A549 (cell line): ENCODE measurements at regions not wholly inside any gene's neighbourhood (a gene's known extent, or its start where the extent isn't known, plus 50 kb on each side); places are given as distances from the start of the nearest gene placed in this dataset.

Experiments
- ATAC-seq, 2 experiments: fragments of 200-7000 bp in 1 of 2; fragments of >200 bp in 1 of 2; cut with Nextera tagmentation in 1 of 2; cut with Tn5 transposase in 1 of 2; 3 replicates each; pipeline versions ENCODE4 v1.8.0 to v1.9.1; 2018 to 2020; ENCODE audit warnings: mild to moderate bottlenecking in 1 of 2, moderate library complexity in 1 of 2
- CTCF ChIA-PET: fragments of 300-600 bp; sonication (Branson Sonifier 250); formaldehyde crosslinking; extraction: SDS; loops from one replicate; lab custom pipeline; 2021; ENCODE audit warnings: antibody characterized with exemption, inconsistent platforms; lab: Yijun Ruan, JAX
- POLR2A ChIA-PET: fragments of 350-600 bp; formaldehyde crosslinking; extraction: SDS; loops from one replicate; lab custom pipeline; 2021; ENCODE audit warnings: antibody characterized with exemption, inconsistent platforms; lab: Yijun Ruan, JAX
- DNase-seq, 2 experiments: peaks; one replicate each; pipeline versions ENCODE4 v3.0.0 to v3.0.0-alpha.2; 2011 to 2016; ENCODE audit warnings: low read depth in 1 of 2, low spot score in 1 of 2
- FAIRE-seq: peaks from 2 replicates; lab custom pipeline; 2011; peaks lifted over from hg19 to GRCh38; lab: Jason Lieb, UNC
- H3K27ac ChIP-seq, 2 experiments: fragments of >200 bp; sonication (Bioruptor Twin); formaldehyde crosslinking; 3 replicates each; pipeline ENCODE4 v1.5.1; 2016 to 2017
- H3K4me1 ChIP-seq: fragments of >200 bp; sonication (Bioruptor Twin); formaldehyde crosslinking; 3 replicates; pipeline ENCODE4 v1.6.1; 2016
- H3K4me2 ChIP-seq: fragments of >200 bp; sonication (Bioruptor Twin); formaldehyde crosslinking; 3 replicates; pipeline ENCODE4 v1.6.1; 2016
- H3K4me3 ChIP-seq: fragments of >200 bp; sonication (Bioruptor Twin); formaldehyde crosslinking; 3 replicates; pipeline ENCODE4 v1.5.1; 2016
- H3K9me3 ChIP-seq: fragments of >200 bp; sonication (Bioruptor Twin); formaldehyde crosslinking; 3 replicates; pipeline ENCODE4 v1.6.1; 2016
- CEBPB ChIP-seq, 2 experiments: fragments of >200 bp in 1 of 2; sonication (Bioruptor Twin) in 1 of 2; formaldehyde crosslinking in 1 of 2; IDR thresholded peaks; 2 replicates each; pipeline ENCODE4 v1.6.1; 2012 to 2016
- CHD2 ChIP-seq: fragments of 150-350 bp; IDR thresholded peaks from 2 replicates; pipeline ENCODE4 v1.6.1; 2014; ENCODE audit warnings: low read length; ENCODE audit not compliant: partially characterized antibody
- CHD4 ChIP-seq: fragments of 200-600 bp; sonication (generic); IDR thresholded peaks from 2 replicates; pipeline ENCODE4 v1.6.1; 2016; ENCODE audit warnings: antibody characterized with exemption, mild to moderate bottlenecking, borderline replicate concordance
- EHMT2 ChIP-seq: fragments of 200-600 bp; sonication (generic); IDR thresholded peaks from 2 replicates; pipeline ENCODE4 v1.6.1; 2016; ENCODE audit warnings: antibody characterized with exemption, low read depth, mild to moderate bottlenecking, moderate library complexity
- ELK1 ChIP-seq: fragments of 150-350 bp; IDR thresholded peaks from 2 replicates; pipeline ENCODE4 v1.6.1; 2014; ENCODE audit warnings: low read depth, mild to moderate bottlenecking, low read length
- ESRRA ChIP-seq: fragments of 150-350 bp; IDR thresholded peaks from 2 replicates; pipeline ENCODE4 v1.6.1; 2014; ENCODE audit warnings: mild to moderate bottlenecking, low read length, borderline replicate concordance
- GATA3 ChIP-seq: IDR thresholded peaks from 2 replicates; pipeline ENCODE4 v1.6.1; 2012; ENCODE audit warnings: borderline replicate concordance
- HOXB13 ChIP-seq: fragments of 250-450 bp; sonication (Bioruptor Pico); IDR thresholded peaks from 2 replicates; pipeline ENCODE4 v1.5.0; 2020; ENCODE audit warnings: low read depth, mild to moderate bottlenecking, moderate library complexity
- KDM1A ChIP-seq: fragments of 200-600 bp; sonication (generic); IDR thresholded peaks from 2 replicates; pipeline ENCODE4 v1.6.1; 2016; ENCODE audit warnings: low read depth, mild to moderate bottlenecking
- MAZ ChIP-seq: fragments of 150-350 bp; IDR thresholded peaks from 2 replicates; pipeline ENCODE4 v1.6.1; 2014; ENCODE audit warnings: antibody characterized with exemption, low read depth, low read length, borderline replicate concordance
- NFE2L2 ChIP-seq: fragments of 150-350 bp; conservative IDR thresholded peaks from 2 replicates; pipeline ENCODE4 v1.6.1; 2014; ENCODE audit warnings: low read length
- NPAS2 ChIP-seq: fragments of 250-450 bp; sonication (Bioruptor Pico); IDR thresholded peaks from 2 replicates; pipeline ENCODE4 v1.8.0; 2022; ENCODE audit warnings: mild to moderate bottlenecking, moderate library complexity, borderline replicate concordance
- NR3C1 ChIP-seq: fragments of >200 bp; sonication (Bioruptor Twin); formaldehyde crosslinking; IDR thresholded peaks from 3 replicates; pipeline ENCODE4 v1.6.1; 2017
- PHF8 ChIP-seq: fragments of 200-600 bp; sonication (generic); IDR thresholded peaks from 2 replicates; pipeline ENCODE4 v1.6.1; 2016; ENCODE audit warnings: low read depth, mild to moderate bottlenecking, antibody characterized with exemption, moderate library complexity, borderline replicate concordance
- POLR2A ChIP-seq: IDR thresholded peaks from 2 replicates; pipeline ENCODE4 v1.6.1; 2012; ENCODE audit warnings: mild to moderate bottlenecking, low read length
- POLR2AphosphoS2 ChIP-seq: conservative IDR thresholded peaks from 2 replicates; pipeline ENCODE4 v1.6.1; 2012; ENCODE audit warnings: low read length, improper control_type of control experiment, inconsistent platforms
- RAD21 ChIP-seq, 2 experiments: fragments of >200 bp in 1 of 2; sonication (Bioruptor Twin) in 1 of 2; formaldehyde crosslinking in 1 of 2; IDR thresholded peaks in 1 of 2; conservative IDR thresholded peaks in 1 of 2; 2 replicates in 1 of 2; 3 replicates in 1 of 2; pipeline ENCODE4 v1.6.1; 2012 to 2018; ENCODE audit warnings: inconsistent platforms in 1 of 2
- RCOR1 ChIP-seq: fragments of 150-350 bp; IDR thresholded peaks from 2 replicates; pipeline ENCODE4 v1.6.1; 2014; ENCODE audit warnings: antibody characterized with exemption, low read length, low read depth
- RFX5 ChIP-seq: fragments of 450-650 bp; IDR thresholded peaks from 2 replicates; pipeline ENCODE4 v1.7.1; 2014; ENCODE audit warnings: antibody characterized with exemption, mild to moderate bottlenecking, moderate library complexity
- SREBF2 ChIP-seq: fragments of 450-650 bp; IDR thresholded peaks from 2 replicates; pipeline ENCODE4 v1.6.1; 2014; ENCODE audit warnings: mild to moderate bottlenecking, moderate library complexity
- ZC3H11A ChIP-seq: fragments of 450-650 bp; IDR thresholded peaks from 2 replicates; pipeline ENCODE4 v1.6.1; 2014; ENCODE audit warnings: antibody characterized with exemption, mild to moderate bottlenecking
- ZFP36 ChIP-seq: fragments of 450-650 bp; IDR thresholded peaks from 2 replicates; pipeline ENCODE4 v1.6.1; 2014; ENCODE audit warnings: borderline replicate concordance; ENCODE audit not compliant: partially characterized antibody
- ZNF302 ChIP-seq: fragments of 250-450 bp; sonication (Bioruptor Pico); IDR thresholded peaks from 2 replicates; pipeline ENCODE4 v1.9.0; 2021; ENCODE audit warnings: inconsistent platforms, mild to moderate bottlenecking, moderate library complexity
- ZSCAN20 ChIP-seq: fragments of 250-450 bp; sonication (Bioruptor Pico); IDR thresholded peaks from 2 replicates; pipeline ENCODE4 v1.8.0; 2022; ENCODE audit warnings: mild to moderate bottlenecking, moderate library complexity
- WGBS: methylation state at CpG from one replicate; pipeline ENCODE4 v1.1.6; 2017; ENCODE audit errors: missing lambda C conversion rate; 5-methylcytosine and 5-hydroxymethylcytosine counted together
- TF ChIP-seq, protein P1 (sequence below): fragments of >200 bp; sonication (Bioruptor Twin); formaldehyde crosslinking; IDR thresholded peaks from 3 replicates; pipeline ENCODE4 v1.5.1; 2016
- TF ChIP-seq, protein P2 (sequence below): IDR thresholded peaks from 2 replicates; pipeline ENCODE4 v1.6.1; 2012; ENCODE audit warnings: low read depth, borderline replicate concordance
- TF ChIP-seq, protein P3 (sequence below): IDR thresholded peaks from 2 replicates; pipeline ENCODE4 v1.6.1; 2012
- TF ChIP-seq, protein P4 (sequence below): IDR thresholded peaks from 2 replicates; pipeline ENCODE4 v1.6.1; 2012

DNA sequence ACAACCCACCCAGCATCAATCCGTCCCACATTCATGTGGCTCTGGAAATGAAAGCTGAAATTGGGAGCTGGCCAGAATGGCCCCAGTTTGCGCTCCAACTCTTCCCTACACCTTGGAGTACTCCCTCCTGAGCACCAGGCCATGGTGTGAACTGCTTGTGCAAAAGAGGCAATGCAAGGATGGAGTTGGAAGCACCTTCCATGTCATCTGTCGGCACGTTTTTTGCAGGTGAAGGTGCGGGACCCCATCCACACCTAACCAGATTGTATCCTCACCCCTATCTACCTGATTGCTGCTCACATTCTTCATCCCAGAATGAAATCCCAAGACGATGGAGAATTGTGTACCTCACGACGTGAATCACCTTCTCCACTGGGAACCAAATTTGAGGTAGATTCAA lies 136.6 kb upstream of the WSB1 start:
- 52% methylated on average over 8 of the region's 8 CpGs for WGBS
- no peak overlapping the region for H3K4me2 ChIP-seq
- TF ChIP-seq ZFP36 (no peak), CEBPB (IDR thresholded peaks at IDR 0.05) (no peak), NPAS2 (CRISPR knock-in tag) (no peak), KDM1A (no peak), MAZ (no peak), EHMT2 (no peak), ZNF302 (CRISPR knock-in tag) (no peak), CHD2 (no peak), RFX5 (no peak), NFE2L2 (no peak), NR3C1 (no peak), CHD4 (no peak), ESRRA (no peak)
- TF ChIP-seq, protein P1, sequence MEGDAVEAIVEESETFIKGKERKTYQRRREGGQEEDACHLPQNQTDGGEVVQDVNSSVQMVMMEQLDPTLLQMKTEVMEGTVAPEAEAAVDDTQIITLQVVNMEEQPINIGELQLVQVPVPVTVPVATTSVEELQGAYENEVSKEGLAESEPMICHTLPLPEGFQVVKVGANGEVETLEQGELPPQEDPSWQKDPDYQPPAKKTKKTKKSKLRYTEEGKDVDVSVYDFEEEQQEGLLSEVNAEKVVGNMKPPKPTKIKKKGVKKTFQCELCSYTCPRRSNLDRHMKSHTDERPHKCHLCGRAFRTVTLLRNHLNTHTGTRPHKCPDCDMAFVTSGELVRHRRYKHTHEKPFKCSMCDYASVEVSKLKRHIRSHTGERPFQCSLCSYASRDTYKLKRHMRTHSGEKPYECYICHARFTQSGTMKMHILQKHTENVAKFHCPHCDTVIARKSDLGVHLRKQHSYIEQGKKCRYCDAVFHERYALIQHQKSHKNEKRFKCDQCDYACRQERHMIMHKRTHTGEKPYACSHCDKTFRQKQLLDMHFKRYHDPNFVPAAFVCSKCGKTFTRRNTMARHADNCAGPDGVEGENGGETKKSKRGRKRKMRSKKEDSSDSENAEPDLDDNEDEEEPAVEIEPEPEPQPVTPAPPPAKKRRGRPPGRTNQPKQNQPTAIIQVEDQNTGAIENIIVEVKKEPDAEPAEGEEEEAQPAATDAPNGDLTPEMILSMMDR = no peak
- TF ChIP-seq, protein P2, sequence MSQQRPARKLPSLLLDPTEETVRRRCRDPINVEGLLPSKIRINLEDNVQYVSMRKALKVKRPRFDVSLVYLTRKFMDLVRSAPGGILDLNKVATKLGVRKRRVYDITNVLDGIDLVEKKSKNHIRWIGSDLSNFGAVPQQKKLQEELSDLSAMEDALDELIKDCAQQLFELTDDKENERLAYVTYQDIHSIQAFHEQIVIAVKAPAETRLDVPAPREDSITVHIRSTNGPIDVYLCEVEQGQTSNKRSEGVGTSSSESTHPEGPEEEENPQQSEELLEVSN = no peak
- TF ChIP-seq, all 56 proteins: peak for 0
- POLR2A ChIA-PET = no interaction called here
- Histone ChIP-seq H3K27ac (no peak overlapping the region), H3K4me1 (no peaks in the 10 kb centered on the region), H3K4me3 (no peak overlapping the region), H3K9me3 (no peaks in the 10 kb centered on the region)
- FAIRE-seq = no peak
- DNase-seq = no peak
- no peak for ATAC-seq
- CTCF ChIA-PET = no interaction called here

DNA sequence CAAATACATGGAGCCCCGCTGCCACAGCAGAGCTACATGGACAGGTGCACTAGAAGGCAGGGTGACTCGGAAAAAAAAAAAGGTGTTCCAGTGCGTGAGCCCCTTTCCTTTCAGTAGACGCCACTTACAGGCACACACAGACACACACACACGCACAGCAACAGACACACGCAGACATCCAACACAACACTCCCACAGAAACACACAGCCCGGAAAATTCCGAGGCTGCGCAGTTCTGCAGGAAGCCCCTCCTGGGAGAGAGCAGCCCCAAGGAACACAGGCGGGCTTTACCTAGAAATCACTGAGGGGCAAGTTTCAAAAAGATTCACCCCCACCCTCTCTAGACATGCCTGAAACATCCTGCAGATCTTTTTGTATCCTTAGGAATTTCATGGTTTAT lies 136.0 kb upstream of the WSB1 start:
- DNase-seq (no peak), FAIRE-seq (no peak), ATAC-seq (no peak)
- Histone ChIP-seq H3K27ac (no peak overlapping the region), H3K9me3 (no peaks in the 10 kb centered on the region), H3K4me3 (no peak overlapping the region), H3K4me1 (no peaks in the 10 kb centered on the region), H3K4me2 (no peak overlapping the region)
- TF ChIP-seq HOXB13 (CRISPR knock-in tag) (no peak), POLR2A (no peak), CHD4 (no peak), NFE2L2 (no peak), RCOR1 (no peak)
- TF ChIP-seq, protein P3, sequence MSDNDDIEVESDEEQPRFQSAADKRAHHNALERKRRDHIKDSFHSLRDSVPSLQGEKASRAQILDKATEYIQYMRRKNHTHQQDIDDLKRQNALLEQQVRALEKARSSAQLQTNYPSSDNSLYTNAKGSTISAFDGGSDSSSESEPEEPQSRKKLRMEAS = no peak
- TF ChIP-seq, protein P4, sequence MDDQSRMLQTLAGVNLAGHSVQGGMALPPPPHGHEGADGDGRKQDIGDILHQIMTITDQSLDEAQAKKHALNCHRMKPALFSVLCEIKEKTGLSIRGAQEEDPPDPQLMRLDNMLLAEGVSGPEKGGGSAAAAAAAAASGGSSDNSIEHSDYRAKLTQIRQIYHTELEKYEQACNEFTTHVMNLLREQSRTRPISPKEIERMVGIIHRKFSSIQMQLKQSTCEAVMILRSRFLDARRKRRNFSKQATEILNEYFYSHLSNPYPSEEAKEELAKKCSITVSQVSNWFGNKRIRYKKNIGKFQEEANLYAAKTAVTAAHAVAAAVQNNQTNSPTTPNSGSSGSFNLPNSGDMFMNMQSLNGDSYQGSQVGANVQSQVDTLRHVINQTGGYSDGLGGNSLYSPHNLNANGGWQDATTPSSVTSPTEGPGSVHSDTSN = no peak
- ChIA-PET POLR2A (no interaction called here), CTCF (no interaction called here)
- WGBS = 70% methylated on average over 10 of the region's 10 CpGs

DNA sequence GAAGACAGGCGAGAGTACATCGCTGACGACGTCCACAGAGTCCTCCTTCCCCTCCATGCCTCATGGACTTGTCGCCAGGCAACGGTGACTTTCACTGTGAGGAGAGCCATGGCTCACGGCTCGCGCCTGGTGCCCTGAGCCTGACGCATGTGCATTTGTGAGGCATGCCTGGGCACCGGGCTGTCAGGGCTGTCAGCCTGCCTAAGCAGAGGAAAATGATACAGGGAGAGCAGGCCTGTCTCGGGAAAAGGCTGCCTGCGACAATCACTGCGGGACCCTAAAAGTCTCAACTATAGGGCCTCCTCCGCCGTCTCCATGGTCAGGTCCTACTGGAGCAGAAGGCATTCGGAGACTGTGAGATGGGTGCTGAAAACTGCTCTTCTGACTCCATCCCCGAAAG lies 135.5 kb upstream of the WSB1 start:
- WGBS = 74% methylated on average over 18 of the region's 18 CpGs
- Histone ChIP-seq H3K4me1 (no peaks in the 10 kb centered on the region), H3K9me3 (no peaks in the 10 kb centered on the region), H3K27ac (no peak overlapping the region), H3K4me3 (no peak overlapping the region), H3K4me2 (no peak overlapping the region)
- FAIRE-seq = no peak
- TF ChIP-seq GATA3 (no peak), ZNF302 (CRISPR knock-in tag) (no peak), ZSCAN20 (no peak), CEBPB (IDR thresholded peaks at IDR 0.05) (no peak), ESRRA (no peak), MAZ (no peak), ELK1 (no peak), SREBF2 (no peak), RAD21 (conservative IDR thresholded peaks at IDR 0.05 in 1 of 2, IDR thresholded peaks at IDR 0.05 in 1 of 2) (no peak), POLR2AphosphoS2 (no peak), PHF8 (no peak), ZC3H11A (no peak), CHD4 (no peak)
- ChIA-PET CTCF (no interaction called here), POLR2A (no interaction called here)
- ATAC-seq = no peak; a peak in 1 of 6 replicates
- no peak for DNase-seq
